ENCODE measurements at regions not wholly inside any gene's neighbourhood (a gene's known extent, or its start where the extent isn't known, plus 50 kb on each side); places are given as distances from the start of the nearest gene placed in this dataset.
A peak's percentile ranks its signal among the peaks of the same experiment; 100 is the strongest.

DNA sequence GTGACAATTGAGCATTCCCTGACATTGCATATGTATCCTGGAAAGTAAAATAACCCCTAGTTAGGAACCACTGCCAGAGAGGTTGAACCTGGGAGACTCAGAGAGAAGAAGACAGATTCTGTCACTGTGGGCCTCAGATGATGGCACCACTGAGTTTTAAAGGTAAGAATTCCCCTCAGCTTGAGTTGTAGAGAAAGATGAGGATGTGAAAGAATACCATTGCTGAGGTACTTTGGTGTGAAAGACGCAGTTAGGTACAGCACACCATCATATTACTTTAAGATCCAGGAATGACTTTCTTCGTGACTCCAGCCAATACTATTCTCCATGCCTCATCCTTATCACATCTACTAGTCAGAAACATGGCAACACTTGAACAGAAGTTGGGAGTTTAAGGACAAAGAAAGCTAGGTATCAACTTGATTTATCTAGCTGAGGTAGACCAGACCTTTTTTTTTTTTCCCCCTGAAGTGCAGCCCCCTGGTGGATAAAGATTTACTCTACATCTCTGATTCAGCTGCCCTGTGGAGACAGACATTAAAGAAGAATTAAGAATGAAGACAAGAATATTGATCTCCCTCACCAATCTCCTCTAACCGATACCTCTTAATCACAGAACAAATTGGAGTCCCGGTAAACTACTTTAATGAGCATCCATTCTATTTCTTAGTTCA is 630.5 kb upstream of the FANCL start:
- DNase-seq: no peak

DNA sequence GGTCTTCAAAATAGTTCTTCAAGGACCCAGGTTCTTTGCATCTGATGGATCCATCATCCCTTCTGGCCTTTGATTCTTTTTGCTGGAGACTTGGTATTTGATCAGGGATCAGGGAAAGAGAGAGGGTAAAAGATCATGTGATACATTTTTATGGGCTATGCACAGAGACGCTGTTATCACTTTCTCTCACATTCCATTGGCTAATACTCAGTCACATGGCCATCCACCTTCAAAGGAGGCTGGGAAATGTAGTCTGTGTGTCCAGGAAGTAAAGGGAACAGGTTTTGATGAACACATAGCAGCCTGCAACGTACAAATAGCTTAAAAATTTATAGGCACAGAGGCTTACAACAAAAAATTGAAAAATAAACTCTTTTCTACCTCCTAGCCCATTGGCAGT is 629.6 kb upstream of the FANCL start:
- DNase-seq: no peak

GRCh38 chr2:58866946-58867345 is 625.8 kb upstream of the FANCL start:
- no peak for DNase-seq

- DNase-seq: no peak
Measured at GRCh38 chr2:58866527-58866926, 625.4 kb upstream of the FANCL start.

- DNase-seq: no peak
Measured at GRCh38 chr2:58866040-58866439, 624.9 kb upstream of the FANCL start.

DNA sequence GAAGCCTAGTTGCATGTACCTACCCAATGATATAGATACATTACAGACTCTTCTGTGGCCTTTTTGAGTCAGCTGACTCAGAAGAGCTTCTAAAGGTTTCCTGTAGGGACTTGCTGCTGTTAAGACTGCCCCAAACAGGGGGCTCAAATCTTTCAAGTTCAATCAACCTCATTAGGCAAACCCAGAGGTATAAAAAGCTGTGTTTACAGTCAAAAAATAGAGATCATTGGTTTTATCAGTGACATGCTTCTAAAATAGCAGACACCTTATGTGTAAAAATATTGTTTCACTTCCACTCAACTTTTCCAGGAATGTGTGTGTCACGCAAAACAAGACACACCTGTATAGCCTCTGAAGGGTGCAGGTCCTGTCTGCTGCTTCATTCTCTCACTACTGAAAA is 624.3 kb upstream of the FANCL start:
- no peak for DNase-seq

DNA sequence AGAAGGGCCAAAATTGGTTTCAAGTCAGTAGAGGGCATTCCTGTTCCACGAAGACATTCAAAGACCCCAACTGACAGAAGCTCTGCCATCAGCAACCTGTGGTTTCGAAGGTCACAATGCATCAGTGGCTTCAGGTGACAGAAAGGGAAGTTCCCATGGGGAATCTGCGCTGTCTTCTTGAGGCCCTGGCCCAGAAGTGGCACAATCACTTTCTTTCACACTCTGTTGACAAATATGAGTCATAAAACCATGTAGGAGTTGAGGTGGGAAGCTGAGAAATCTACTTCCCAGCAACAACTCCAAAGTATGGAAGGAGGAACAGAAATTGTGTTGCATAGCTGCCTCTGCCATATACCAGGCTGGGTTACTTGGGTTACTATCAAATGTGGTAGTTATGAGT is 621.1 kb upstream of the FANCL start:
- no peak for DNase-seq

DNA sequence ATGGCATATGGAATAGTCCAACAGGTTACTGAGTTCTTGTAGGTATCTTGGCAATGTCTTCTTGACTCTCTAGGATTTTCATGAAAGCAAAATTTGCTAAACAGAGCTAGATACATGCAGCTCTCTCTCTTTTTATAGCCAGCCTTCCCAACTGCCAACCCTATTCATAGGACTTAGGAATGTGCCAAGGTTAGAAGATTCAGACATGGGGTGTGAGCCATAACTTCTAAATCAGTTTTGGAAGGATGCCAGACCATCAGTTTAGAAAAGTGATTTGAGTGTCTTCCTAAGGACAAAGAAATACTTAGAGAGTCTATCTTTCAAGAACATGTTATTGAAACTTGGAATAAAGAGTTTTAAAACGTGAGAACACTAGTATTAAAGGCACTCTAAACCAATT is 619.5 kb upstream of the FANCL start:
- no peak for DNase-seq

DNA sequence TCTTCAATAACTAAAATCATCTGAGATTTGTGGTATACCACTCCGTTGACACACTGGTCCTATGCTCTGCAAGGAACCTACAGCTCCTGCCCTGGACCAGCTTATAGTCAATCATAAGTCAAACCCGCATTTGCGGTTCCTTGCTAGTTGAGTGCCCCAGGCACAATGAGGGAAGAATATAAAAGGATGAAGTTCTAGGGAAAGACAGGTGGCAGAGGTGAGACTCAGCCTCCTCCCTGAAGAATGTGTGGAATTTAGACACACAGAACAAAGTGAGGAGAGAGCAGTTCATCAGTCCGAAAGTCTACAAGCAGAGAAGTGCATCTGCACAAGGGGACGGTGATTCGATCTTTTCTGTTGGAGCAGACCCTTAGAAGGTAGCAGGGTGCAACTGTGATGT is 615.0 kb upstream of the FANCL start:
- no peak for DNase-seq

- DNase-seq: no peak
Measured at GRCh38 chr2:58853420-58853819, 612.3 kb upstream of the FANCL start.

GRCh38 chr2:58852905-58853304 is 611.8 kb upstream of the FANCL start:
- no peak for DNase-seq

DNA sequence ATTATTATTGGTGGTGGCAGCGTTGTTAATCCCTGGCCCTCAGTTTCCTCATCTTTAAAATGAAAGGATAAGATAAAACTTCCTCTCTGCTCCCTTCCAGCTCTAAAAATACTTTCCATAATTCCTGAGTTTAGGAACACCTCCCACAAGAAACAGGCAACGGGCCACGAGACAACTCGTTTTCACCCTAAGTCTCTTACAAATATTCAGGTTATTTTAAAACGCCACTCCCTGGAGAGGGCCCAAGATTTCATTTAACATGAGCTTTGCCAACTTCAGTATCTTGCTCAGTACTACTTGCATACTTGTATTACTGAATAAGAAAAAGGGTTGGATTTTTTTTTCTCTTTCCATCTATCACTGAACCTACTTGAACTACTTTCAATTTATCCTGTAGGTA is 611.1 kb upstream of the FANCL start:
- DNase-seq: no peak

DNA sequence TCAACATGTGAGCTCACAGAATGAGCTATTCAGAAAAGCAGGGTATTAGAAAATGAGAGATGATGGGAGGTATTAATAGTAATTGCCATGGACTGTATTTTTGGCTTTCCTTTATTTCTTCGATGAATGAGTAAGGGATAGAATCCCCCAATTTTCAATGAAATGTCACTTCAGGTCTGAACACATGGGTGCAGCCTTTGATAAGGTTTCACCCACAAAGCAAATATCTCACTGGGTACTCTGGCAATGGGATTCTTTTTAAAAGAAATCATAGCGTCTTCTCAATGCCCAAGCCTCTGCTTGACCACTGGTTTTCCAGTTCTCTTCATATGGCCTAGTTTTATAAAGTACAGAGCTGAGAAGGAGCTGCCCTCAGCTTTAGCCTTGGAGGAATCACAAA is 610.5 kb upstream of the FANCL start:
- DNase-seq: no peak

DNA sequence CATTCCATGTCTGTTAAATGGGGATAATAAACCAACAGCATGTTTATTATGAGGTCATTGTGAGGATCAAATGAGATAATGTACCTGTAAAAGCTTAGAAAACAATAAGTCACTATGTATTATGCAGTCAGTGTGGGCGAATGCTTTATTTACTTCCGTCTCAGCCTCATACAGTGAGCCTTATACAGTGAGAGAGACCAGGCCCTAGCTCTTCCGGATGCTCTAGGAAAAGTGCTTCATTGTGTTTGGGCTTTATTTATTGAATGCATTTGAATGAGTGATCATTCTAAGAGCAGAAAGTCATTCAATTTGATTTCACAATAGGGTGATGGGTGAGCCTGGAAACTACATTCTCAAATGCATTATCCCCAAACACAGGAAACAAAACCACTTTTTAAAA is 603.9 kb upstream of the FANCL start:
- DNase-seq: peak; percentile 34

DNA sequence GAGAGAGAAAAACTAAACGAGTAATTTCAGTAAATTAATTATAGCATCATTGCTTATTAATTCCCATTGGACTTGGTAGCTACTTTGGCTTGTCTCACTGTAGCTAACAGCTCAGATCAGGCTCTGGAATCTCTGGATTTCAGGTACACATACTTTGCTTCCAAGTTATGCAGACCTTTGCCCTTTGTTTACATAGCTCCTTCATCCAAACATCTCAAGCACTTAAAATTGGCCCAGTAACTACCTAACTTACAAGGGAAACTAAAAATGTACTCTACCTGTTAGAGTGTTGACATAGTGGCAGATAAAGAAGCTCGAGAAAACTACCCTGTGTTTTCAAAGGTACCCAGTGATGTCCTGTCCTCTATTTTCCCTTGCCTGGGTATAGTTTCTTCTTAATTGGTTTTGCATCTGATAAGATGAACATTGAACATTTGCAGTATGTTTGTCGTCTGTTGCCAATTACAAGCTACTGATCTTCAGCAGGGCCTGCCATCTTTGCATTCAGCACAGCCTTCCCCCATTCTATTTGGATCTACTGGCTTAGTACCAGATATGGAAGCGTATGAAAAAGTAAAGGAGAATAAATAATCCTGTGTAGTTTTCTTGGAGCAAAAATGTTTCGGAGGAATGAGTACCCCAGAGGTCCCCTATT is 601.5 kb upstream of the FANCL start:
- no peak for DNase-seq

DNA sequence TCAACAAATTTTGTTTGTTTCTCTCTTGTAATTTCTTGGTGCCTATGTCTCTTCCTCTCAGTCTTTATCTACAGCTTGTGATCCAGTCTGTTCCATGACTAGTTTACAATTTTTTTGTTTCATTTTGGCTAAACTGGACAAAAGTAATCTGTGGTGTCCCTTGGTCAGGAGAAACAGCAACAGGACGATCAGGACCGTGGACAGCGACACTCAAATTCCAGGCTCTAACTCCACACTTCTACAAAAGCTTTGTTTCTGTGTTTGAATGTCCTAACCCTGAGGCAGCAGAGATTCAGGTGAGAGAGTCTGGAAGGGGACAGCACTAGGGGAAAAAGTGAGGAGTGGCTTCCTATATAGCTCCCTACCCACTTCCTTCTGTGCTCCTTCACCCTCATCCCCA is 593.3 kb upstream of the FANCL start:
- no peak for DNase-seq

DNA sequence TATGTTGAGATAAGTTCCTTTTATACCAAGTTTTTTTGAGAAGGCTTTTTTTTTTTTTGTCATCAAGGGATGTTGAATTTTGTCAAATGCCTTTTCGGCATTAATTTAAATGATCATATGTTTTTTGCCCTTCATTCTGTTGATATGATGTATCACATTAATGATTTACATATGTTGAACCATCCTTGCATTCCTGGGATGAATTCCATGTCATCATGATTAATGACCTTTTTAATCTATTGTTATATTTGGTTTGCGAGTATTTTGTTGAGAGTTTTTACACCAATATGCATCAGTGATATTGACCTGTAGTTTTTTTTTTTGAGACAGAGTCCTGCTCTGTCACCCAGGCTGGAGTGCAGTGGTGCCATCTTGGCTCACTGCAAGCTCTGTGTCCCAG is 585.7 kb upstream of the FANCL start:
- no peak for DNase-seq

DNA sequence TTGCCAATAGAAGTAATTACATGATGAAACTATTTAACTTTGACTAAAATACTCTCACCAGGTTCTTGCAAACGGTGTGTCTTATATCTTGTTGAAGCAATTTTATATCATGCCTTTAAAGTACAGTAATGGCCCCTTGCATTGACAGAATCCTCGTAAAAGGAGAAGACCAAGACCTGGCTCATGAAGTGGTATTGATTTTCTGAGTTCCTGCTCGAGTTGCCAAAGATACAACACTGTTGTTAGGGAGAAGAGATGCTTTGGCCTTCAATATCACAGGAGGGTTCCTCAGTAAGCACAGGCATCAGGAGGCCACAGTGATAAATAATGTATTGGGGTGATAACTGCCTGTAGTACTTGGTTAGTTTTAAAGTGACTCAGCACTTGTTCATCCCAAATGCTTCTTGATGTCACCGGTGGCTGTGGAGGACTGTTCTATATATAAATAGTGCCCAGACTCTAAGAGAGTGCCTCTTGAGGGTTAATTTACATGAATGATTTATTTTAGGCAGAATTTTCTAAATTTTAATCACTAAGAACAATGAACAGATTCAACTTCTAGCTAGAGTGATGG is 571.7 kb upstream of the FANCL start:
- DNase-seq: no peak

- DNase-seq: no peak
Measured at GRCh38 chr2:58805126-58805525, 564.0 kb upstream of the FANCL start.

- no peak for DNase-seq
Measured at GRCh38 chr2:58803192-58803591, 562.1 kb upstream of the FANCL start.

DNA sequence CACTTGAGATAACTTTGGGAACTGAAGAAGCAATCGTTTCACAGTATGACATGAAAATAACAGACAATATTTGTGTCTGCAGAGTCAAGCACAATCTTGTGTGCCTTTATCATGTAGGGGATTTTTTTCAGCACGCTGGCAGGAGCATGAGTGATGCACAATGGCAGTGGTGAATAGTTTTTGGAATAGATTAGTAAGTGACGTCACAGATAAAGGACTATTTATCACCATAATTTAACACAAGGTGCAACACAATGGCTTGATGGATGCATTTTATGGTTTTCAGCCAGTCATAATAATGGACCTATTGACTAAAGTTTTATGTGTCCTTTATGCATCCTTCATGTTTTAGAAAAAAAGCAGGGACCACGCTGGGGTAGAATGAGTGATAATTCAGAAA is 559.8 kb upstream of the FANCL start:
- DNase-seq: no peak

DNA sequence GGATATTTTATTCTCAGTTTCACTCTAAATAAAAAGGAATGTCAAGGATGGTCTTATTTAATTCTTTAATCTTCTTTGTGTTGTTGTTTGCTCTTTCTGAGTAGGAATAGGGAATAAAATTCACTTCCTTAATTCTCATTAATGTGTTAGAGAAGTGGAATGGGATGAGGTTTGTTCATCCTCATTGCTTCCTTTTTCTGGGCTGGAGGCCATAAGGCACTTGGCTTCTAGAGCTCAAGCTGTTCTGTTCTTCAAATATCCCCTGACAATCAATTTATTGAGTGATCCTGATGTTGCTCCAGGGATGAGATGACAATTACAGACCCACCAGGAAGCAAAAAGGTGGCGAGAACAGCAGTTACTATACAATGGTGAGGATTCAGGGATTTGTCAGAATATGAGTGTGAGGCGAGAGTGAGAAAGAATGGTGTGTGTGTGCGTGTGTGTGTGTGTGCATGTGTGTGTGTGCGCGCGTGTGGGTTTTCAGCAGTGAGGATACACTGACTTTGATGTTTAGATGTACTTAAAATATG is 557.6 kb upstream of the FANCL start:
- DNase-seq: no peak

- DNase-seq: no peak
Measured at GRCh38 chr2:58796239-58796910, 555.2 kb upstream of the FANCL start.

- no peak for DNase-seq
Measured at GRCh38 chr2:58794916-58795315, 553.8 kb upstream of the FANCL start.
